Panc1 (cell line): ENCODE measurements at regions not wholly inside any gene's neighbourhood (a gene's known extent, or its start where the extent isn't known, plus 50 kb on each side); places are given as distances from the start of the nearest gene placed in this dataset.

Source experiments
- ATAC-seq: fragments of 200-7000 bp; cut with Tn5 transposase; 2 replicates; pipeline ENCODE4 v1.9.1; 2020; ENCODE audit warnings: mild to moderate bottlenecking, moderate library complexity
- BruUV-seq: library from RNA; stranded (reverse); fragments of 400-500 nt; replicated peaks from 2 replicates; lab custom pipeline; 2021; lab: Mats Ljungman, UMichigan
- CTCF ChIA-PET: fragments of 300-600 bp; sonication (Branson Sonifier 250); formaldehyde crosslinking; loops from one replicate; lab custom pipeline; 2022; ENCODE audit warnings: antibody characterized with exemption; lab: Charles Lee
- POLR2A ChIA-PET: fragments of 300-600 bp; sonication (Branson Sonifier 250); formaldehyde crosslinking; loops from one replicate; lab custom pipeline; 2022; ENCODE audit warnings: antibody characterized with exemption; lab: Charles Lee
- DNase-seq: peaks from one replicate; pipeline ENCODE4 v3.0.0-alpha.2; 2010; ENCODE audit warnings: low read depth, low spot score
- H3K27ac ChIP-seq: 2 replicates; pipeline ENCODE4 v1.5.1; 2011; ENCODE audit warnings: mild to moderate bottlenecking, low read length, inconsistent platforms
- H3K27me3 ChIP-seq: fragments of 200-500 bp; sonication (Bioruptor generic); 2 replicates; pipeline ENCODE4 v1.6.0; 2014; ENCODE audit warnings: low read length, inconsistent platforms; ENCODE audit not compliant: control insufficient read depth, insufficient read depth
- H3K36me3 ChIP-seq: fragments of 200-500 bp; sonication (Bioruptor generic); 2 replicates; pipeline ENCODE4 v1.5.1; 2014; ENCODE audit warnings: inconsistent platforms, mild to moderate bottlenecking, low read length, moderate library complexity; ENCODE audit not compliant: control insufficient read depth, insufficient read depth
- H3K4me1 ChIP-seq: 2 replicates; pipeline ENCODE4 v1.5.1; 2011; ENCODE audit warnings: inconsistent platforms, mild to moderate bottlenecking, low read length, moderate library complexity; ENCODE audit not compliant: control insufficient read depth, insufficient read depth
- H3K4me3 ChIP-seq, 2 experiments: 2 replicates each; pipeline ENCODE4 v1.5.1; 2011 to 2012; ENCODE audit warnings: low read depth in 2 of 2, low read length in 2 of 2, mild to moderate bottlenecking in 2 of 2, inconsistent platforms in 1 of 2, moderate library complexity in 1 of 2
- H3K9me3 ChIP-seq: fragments of 200-500 bp; sonication (Bioruptor generic); 2 replicates; pipeline ENCODE4 v1.5.1; 2014; ENCODE audit warnings: low read depth, mild to moderate bottlenecking, inconsistent platforms, low read length, moderate library complexity; ENCODE audit not compliant: control insufficient read depth, insufficient read depth
- CTCF ChIP-seq: fragments of 450-650 bp; IDR thresholded peaks from 2 replicates; pipeline ENCODE4 v1.5.1; 2017; ENCODE audit warnings: mild to moderate bottlenecking
- POLR2AphosphoS5 ChIP-seq: IDR thresholded peaks from 2 replicates; pipeline ENCODE4 v1.6.1; 2012; ENCODE audit warnings: mild to moderate bottlenecking, low read depth, low read length, moderate library complexity
- SIN3A ChIP-seq: IDR thresholded peaks from 2 replicates; pipeline ENCODE4 v1.6.1; 2012; ENCODE audit warnings: low read depth, mild to moderate bottlenecking, low read length, moderate library complexity, borderline replicate concordance; ENCODE audit not compliant: insufficient read depth
- TCF7L2 ChIP-seq: IDR thresholded peaks from 2 replicates; pipeline ENCODE4 v1.6.1; 2011; ENCODE audit warnings: mild to moderate bottlenecking, low read depth, low read length, inconsistent platforms
- in situ Hi-C: cut with HindIII; loops from 2 replicates; pipeline ENCODE4 v1.10.0; 2016; ENCODE audit warnings: low sequenced_read_pairs, low pct_unique_long_range_greater_than_20kb
- intact Hi-C: fragments of 100-400 bp; cut with micrococcal nuclease; formaldehyde crosslinking; loops from one replicate; pipeline ENCODE4 v1.10.0; 2022; ENCODE audit not compliant: unreplicated experiment
- TF ChIP-seq, protein P1 (sequence below), 2 experiments: IDR thresholded peaks; 2 replicates each; pipeline ENCODE4 v1.6.1; 2011 to 2012; ENCODE audit warnings: low read depth in 2 of 2, control low read depth in 1 of 2, low read length in 1 of 2, mild to moderate bottlenecking in 1 of 2, moderate library complexity in 1 of 2; ENCODE audit not compliant: insufficient read depth in 1 of 2

DNA sequence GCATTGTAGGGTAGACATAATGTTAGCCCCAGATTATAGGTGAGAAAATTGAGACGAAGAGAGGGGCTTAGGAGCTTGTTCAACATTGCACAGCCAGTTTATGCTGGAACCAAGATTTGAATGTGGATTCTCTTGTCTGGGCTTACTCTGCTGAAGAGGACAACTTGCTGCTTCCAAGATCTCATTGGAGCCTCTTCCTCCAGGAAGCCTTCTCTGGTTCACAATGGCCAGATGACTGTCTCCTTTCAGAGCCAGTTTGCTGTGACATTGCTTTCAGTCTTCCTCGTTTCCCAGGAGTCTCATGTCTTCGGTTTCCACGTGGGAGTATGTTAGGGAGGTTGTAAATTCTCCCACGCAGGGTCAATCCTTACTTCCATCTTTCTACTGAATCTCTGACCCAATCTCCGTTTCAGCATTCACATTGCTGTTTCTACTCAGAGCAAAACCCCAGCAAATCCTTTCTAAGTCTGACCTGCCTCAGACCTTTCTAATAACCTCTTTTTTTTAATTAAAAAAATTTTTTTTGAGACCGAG lies 62.2 kb upstream of the LHX5 start:
- no peaks in the 10 kb centered on the region for H3K9me3 ChIP-seq
- H3K4me1 ChIP-seq = no peaks in the 10 kb centered on the region
- no peak for DNase-seq
- ChIA-PET POLR2A (no interaction called here), CTCF (no interaction called here)
- TF ChIP-seq, protein P1, sequence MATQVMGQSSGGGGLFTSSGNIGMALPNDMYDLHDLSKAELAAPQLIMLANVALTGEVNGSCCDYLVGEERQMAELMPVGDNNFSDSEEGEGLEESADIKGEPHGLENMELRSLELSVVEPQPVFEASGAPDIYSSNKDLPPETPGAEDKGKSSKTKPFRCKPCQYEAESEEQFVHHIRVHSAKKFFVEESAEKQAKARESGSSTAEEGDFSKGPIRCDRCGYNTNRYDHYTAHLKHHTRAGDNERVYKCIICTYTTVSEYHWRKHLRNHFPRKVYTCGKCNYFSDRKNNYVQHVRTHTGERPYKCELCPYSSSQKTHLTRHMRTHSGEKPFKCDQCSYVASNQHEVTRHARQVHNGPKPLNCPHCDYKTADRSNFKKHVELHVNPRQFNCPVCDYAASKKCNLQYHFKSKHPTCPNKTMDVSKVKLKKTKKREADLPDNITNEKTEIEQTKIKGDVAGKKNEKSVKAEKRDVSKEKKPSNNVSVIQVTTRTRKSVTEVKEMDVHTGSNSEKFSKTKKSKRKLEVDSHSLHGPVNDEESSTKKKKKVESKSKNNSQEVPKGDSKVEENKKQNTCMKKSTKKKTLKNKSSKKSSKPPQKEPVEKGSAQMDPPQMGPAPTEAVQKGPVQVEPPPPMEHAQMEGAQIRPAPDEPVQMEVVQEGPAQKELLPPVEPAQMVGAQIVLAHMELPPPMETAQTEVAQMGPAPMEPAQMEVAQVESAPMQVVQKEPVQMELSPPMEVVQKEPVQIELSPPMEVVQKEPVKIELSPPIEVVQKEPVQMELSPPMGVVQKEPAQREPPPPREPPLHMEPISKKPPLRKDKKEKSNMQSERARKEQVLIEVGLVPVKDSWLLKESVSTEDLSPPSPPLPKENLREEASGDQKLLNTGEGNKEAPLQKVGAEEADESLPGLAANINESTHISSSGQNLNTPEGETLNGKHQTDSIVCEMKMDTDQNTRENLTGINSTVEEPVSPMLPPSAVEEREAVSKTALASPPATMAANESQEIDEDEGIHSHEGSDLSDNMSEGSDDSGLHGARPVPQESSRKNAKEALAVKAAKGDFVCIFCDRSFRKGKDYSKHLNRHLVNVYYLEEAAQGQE (IDR thresholded peaks at IDR 0.05; ENCODE audit: insufficient read depth in 1 of 2, low read depth in 2 of 2, low read length in 1 of 2) = no peak
- TF ChIP-seq TCF7L2 (no peak), SIN3A (no peak), POLR2AphosphoS5 (no peak), CTCF (no peak)
- H3K27me3 ChIP-seq = peaks cover 25% of the 10 kb centered on the region
- ATAC-seq = no peak
- in situ Hi-C loops = no loop called here
- H3K27ac ChIP-seq = no peak overlapping the region
- H3K4me3 ChIP-seq = no peak overlapping the region
- no peaks in the 10 kb centered on the region for H3K36me3 ChIP-seq
- BruUV-seq = no TSS peak
- intact Hi-C loops = no loop called here

GRCh38 chr12:113532292-113532691 lies 60.6 kb upstream of the LHX5 start:
- in situ Hi-C loops = no loop called here
- POLR2A ChIA-PET = no interaction called here

More at GRCh38 chr12:113532292-113532691, 60.6 kb upstream of the LHX5 start:
- H3K4me3 ChIP-seq = no peak overlapping the region
- H3K36me3 ChIP-seq = no peaks in the 10 kb centered on the region
- peaks cover 27% of the 10 kb centered on the region for H3K27me3 ChIP-seq
- ATAC-seq (no peak), DNase-seq (no peak)
- no peaks in the 10 kb centered on the region for H3K9me3 ChIP-seq
- CTCF ChIA-PET = no interaction called here
- H3K4me1 ChIP-seq = no peaks in the 10 kb centered on the region
- intact Hi-C loops = no loop called here
- no peak overlapping the region for H3K27ac ChIP-seq
- no peak for TF ChIP-seq SIN3A
- no peak for TF ChIP-seq CTCF
- TF ChIP-seq POLR2AphosphoS5 = no peak
- no peak for TF ChIP-seq TCF7L2
- TF ChIP-seq, protein P1 (IDR thresholded peaks at IDR 0.05; ENCODE audit: insufficient read depth in 1 of 2, low read depth in 2 of 2, low read length in 1 of 2) = no peak
- no TSS peak for BruUV-seq
